HEK293 (cell line): ENCODE measurements at regions not wholly inside any gene's neighbourhood (a gene's known extent, or its start where the extent isn't known, plus 50 kb on each side); places are given as distances from the start of the nearest gene placed in this dataset.

ENCODE experiments used
- MYNN ChIP-seq: fragments of 450-650 bp; formaldehyde crosslinking; IDR thresholded peaks from 2 replicates; pipeline ENCODE4 v1.5.1; 2016; ENCODE audit warnings: missing biosample characterization, missing genetic modification characterization, borderline replicate concordance
- TCF7L2 ChIP-seq: IDR thresholded peaks from 2 replicates; pipeline ENCODE4 v1.6.1; 2011; ENCODE audit warnings: low read depth, mild to moderate bottlenecking, inconsistent platforms, low read length, moderate library complexity, borderline replicate concordance
- ZBTB8A ChIP-seq: fragments of 450-650 bp; formaldehyde crosslinking; IDR thresholded peaks from 2 replicates; pipeline ENCODE4 v1.5.1; 2016; ENCODE audit warnings: missing biosample characterization, missing genetic modification characterization
- ZNF155 ChIP-seq: fragments of 450-650 bp; formaldehyde crosslinking; IDR thresholded peaks from 2 replicates; pipeline ENCODE4 v1.5.1; 2016; ENCODE audit warnings: missing biosample characterization, missing genetic modification characterization
- ZNF184 ChIP-seq: fragments of 450-650 bp; IDR thresholded peaks from 2 replicates; pipeline ENCODE4 v1.5.1; 2018; ENCODE audit warnings: missing biosample characterization, mild to moderate bottlenecking, missing genetic modification characterization
- ZNF274 ChIP-seq, 2 experiments: fragments of 200-500 bp in 1 of 2; fragments of 450-650 bp in 1 of 2; sonication (Bioruptor generic) in 1 of 2; formaldehyde crosslinking in 1 of 2; IDR thresholded peaks; 2 replicates each; pipeline versions ENCODE4 v1.5.1 to v1.6.1; 2014 to 2016; ENCODE audit warnings: borderline replicate concordance in 1 of 2, inconsistent platforms in 1 of 2, low read length in 1 of 2, missing biosample characterization in 1 of 2, missing genetic modification characterization in 1 of 2
- TF ChIP-seq, protein P1 (sequence below): fragments of 450-650 bp; formaldehyde crosslinking; IDR thresholded peaks from 2 replicates; pipeline ENCODE4 v1.5.1; 2016; ENCODE audit warnings: missing biosample characterization, missing genetic modification characterization
- TF ChIP-seq, protein P2 (sequence below): fragments of 450-650 bp; formaldehyde crosslinking; IDR thresholded peaks from 2 replicates; pipeline ENCODE4 v1.5.1; 2016; ENCODE audit warnings: missing biosample characterization, missing genetic modification characterization

DNA sequence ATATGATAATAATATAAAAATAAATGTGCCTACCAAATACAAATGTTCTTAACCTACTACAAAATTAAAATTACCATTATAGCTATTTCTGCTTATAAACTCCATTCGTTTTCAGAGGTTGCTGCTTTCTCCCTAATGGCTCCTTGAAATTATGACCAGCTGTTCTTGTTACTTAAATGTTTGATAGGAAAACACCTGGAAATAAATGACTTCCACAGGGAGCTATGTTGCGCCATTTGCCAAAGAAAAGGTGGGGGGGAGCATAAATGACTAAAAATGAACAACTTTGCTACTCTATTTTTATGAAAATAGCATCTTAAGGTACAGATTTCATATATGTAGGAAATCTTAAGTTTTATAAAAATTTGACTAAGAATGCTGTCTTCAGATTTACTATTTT lies 157.5 kb upstream of the MON1B start:
- TF ChIP-seq ZNF184 (tag by site-specific recombination): no peak
- TF ChIP-seq, protein P1, sequence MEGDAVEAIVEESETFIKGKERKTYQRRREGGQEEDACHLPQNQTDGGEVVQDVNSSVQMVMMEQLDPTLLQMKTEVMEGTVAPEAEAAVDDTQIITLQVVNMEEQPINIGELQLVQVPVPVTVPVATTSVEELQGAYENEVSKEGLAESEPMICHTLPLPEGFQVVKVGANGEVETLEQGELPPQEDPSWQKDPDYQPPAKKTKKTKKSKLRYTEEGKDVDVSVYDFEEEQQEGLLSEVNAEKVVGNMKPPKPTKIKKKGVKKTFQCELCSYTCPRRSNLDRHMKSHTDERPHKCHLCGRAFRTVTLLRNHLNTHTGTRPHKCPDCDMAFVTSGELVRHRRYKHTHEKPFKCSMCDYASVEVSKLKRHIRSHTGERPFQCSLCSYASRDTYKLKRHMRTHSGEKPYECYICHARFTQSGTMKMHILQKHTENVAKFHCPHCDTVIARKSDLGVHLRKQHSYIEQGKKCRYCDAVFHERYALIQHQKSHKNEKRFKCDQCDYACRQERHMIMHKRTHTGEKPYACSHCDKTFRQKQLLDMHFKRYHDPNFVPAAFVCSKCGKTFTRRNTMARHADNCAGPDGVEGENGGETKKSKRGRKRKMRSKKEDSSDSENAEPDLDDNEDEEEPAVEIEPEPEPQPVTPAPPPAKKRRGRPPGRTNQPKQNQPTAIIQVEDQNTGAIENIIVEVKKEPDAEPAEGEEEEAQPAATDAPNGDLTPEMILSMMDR (tag by site-specific recombination): no peak
- no peak for TF ChIP-seq ZBTB8A (tag by site-specific recombination)
- no peak for TF ChIP-seq ZNF155 (tag by site-specific recombination)
- TF ChIP-seq MYNN: no peak
- no peak for TF ChIP-seq TCF7L2
- TF ChIP-seq, protein P2, sequence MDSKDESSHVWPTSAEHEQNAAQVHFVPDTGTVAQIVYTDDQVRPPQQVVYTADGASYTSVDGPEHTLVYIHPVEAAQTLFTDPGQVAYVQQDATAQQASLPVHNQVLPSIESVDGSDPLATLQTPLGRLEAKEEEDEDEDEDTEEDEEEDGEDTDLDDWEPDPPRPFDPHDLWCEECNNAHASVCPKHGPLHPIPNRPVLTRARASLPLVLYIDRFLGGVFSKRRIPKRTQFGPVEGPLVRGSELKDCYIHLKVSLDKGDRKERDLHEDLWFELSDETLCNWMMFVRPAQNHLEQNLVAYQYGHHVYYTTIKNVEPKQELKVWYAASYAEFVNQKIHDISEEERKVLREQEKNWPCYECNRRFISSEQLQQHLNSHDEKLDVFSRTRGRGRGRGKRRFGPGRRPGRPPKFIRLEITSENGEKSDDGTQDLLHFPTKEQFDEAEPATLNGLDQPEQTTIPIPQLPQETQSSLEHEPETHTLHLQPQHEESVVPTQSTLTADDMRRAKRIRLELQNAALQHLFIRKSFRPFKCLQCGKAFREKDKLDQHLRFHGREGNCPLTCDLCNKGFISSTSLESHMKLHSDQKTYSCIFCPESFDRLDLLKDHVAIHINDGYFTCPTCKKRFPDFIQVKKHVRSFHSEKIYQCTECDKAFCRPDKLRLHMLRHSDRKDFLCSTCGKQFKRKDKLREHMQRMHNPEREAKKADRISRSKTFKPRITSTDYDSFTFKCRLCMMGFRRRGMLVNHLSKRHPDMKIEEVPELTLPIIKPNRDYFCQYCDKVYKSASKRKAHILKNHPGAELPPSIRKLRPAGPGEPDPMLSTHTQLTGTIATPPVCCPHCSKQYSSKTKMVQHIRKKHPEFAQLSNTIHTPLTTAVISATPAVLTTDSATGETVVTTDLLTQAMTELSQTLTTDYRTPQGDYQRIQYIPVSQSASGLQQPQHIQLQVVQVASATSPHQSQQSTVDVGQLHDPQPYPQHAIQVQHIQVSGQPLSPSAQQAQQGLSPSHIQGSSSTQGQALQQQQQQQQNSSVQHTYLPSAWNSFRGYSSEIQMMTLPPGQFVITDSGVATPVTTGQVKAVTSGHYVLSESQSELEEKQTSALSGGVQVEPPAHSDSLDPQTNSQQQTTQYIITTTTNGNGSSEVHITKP (tag by site-specific recombination): no peak
- no peak for TF ChIP-seq ZNF274 (IDR thresholded peaks at IDR 0.05; ENCODE audit: low read length)
- no peak for TF ChIP-seq ZNF274 (tag by site-specific recombination; IDR thresholded peaks at IDR 0.05; ENCODE audit: borderline replicate concordance)
